AG20443 (cell line): ENCODE measurements at regions not wholly inside any gene's neighbourhood (a gene's known extent, or its start where the extent isn't known, plus 50 kb on each side); places are given as distances from the start of the nearest gene placed in this dataset.
A peak's percentile ranks its signal among the peaks of the same experiment; 100 is the strongest.

Experiments used
- DNase-seq: peaks from one replicate; pipeline ENCODE4 v3.0.0; 2012; ENCODE audit warnings: low spot score, mixed read lengths

GRCh38 chr2:150050036-150050435 lies 437.4 kb downstream of the RND3 start:
- DNase-seq, result no peak

- DNase-seq, result no peak
These were observed 439.7 kb downstream of the RND3 start for GRCh38 chr2:150047620-150048222.

GRCh38 chr2:150046810-150047209 lies 440.7 kb downstream of the RND3 start:
- DNase-seq, result no peak

DNA sequence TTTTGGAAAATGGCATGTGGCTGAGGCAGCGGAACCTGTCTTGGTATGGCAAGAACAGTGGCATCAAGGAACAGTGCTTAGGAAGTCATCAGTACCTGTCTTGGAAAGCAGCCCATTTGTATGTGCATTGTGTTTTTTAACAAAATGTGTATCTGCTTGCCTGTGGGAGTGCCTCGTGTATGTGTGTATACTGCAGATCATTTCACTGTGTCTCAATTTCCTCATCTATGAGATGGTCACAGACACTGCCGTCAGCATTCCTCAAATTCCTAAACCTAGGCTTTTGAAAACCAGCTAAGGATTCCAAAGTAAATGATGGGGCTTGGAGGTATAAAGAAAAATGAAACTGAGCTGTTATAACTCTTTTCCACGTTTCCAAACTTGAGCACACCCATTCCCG lies 441.3 kb downstream of the RND3 start:
- peak; percentile 54 for DNase-seq

DNA sequence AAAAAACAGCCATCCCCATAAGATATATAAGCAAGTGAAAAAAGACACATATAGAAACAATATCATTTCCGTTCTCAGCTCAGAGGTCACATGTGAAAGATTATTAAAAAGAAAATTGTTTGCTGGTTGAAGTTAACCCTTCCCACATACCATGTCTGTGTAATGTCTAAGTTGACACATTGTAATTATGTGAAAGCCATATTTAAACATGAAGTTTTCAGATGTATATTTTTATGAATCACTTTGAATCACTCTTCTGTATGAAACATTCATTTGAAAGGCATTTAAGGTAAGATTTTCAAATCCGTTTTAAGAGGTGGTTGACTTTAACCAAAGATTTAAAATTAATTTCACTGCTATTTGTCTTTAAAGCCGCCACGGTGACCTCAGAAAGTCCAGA lies 441.9 kb downstream of the RND3 start:
- DNase-seq, result no peak

DNA sequence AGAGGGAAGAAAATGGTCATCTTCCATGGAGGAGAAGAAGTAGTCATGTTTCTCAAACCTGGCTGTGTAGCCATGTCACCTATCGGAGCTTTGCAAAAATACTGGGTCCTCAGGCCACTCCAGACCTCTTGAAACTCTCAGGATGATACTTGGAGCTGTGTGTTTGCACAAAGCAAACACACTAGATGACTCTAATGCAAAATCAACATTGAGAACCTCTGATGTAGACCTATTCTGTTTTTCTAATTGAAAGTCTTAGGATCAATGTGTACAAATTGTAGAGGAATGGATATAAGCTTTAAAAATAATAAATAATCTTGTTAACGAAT lies 444.3 kb downstream of the RND3 start:
- DNase-seq, result no peak

DNA sequence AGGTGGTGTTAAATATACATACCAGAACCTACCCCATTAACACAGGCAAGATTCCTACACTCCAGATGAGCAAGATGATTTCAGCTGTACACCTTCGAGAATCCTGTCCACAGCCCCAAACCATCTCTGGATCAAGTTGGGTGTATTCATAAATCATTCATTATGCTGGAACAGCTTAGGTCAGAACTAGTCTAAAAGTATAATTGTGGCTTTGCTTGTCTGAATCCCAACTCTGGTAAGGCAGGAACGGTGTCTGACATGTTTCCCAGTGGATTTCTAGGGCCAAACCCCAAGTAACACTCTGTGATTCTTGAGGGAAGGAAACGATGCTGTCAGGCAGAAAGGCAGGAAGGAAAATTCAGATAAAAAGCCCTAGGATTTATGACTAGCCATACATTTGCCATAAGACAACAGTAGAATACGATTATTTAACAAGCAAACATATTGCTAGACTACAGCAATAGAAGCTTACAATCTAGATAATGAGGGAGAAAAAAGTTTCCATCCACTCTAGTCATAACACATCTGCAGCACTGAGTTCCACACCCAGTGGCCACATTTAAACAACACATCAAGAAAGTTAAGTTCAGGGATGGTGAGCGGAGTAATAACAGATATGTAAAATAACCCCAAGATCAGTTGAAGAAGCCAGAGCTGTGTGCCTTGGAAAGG lies 444.8 kb downstream of the RND3 start:
- DNase-seq, result no peak

- DNase-seq, result no peak
These were observed 445.6 kb downstream of the RND3 start for GRCh38 chr2:150041722-150042425.

DNA sequence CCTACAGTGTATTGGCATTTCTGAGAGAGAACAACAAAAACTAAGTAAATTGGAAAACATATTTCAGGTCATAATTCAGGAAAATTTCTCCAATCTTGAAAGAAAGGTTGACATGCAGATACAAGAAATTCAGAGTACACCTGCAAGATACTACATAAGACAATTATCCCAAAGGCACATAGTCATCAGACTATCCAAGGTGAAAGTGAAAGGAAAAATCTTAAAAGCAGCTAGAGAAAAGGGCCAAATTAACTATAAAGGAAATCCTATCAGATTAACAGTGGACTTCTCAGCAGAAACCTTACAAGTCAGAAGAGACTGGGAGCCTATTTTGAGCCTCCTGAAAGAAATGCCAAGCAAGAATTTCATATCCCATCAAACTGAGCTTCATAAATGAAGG lies 449.0 kb upstream of the MMADHC start:
- DNase-seq, result no peak

GRCh38 chr2:150034665-150035064 lies 447.1 kb upstream of the MMADHC start:
- DNase-seq, result no peak

- DNase-seq, result no peak
These were observed 443.0 kb upstream of the MMADHC start for GRCh38 chr2:150030436-150031190.

DNA sequence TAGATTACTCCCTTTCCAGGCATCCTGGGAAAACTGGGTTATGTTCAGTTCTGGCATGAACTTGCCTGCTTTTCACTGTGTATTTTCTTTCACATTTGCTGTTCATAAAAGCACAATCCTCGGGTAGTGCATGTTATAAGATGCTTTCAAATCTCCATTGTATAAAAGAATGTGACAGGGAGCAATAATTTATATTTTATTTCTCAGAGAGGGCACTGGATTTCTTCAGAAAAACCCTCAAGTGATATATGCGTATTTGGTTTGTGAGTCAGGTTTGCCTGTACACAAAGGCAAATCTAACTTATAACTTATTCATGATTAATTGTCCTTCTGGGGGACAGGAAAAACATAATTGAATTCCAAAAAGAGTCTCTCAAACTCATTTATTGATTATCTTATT lies 440.7 kb upstream of the MMADHC start:
- no peak for DNase-seq

DNA sequence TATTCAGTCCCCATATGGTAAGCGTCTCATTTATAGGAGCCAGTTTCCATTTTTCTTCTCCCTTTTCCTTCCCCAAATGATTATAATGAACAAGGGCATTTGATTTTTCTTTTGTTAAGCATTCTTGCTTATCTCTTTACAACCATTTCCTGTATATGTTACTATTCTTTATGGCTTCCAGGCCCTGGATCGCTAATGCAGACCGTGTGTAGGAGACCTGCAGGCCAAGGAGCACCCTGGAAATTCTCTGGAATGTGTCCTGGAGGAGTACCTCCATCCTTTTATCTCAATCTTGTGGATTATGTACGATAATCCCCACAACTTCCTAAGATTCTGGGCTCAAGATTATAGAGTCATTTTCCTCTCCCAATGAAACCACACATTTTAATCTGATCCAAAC lies 439.6 kb upstream of the MMADHC start:
- no peak for DNase-seq

GRCh38 chr2:150023663-150024062 lies 436.1 kb upstream of the MMADHC start:
- no peak for DNase-seq

GRCh38 chr2:150023044-150023443 lies 435.5 kb upstream of the MMADHC start:
- no peak for DNase-seq

- DNase-seq, result no peak
These were observed 433.5 kb upstream of the MMADHC start for GRCh38 chr2:150020937-150021673.

GRCh38 chr2:150020221-150020620 lies 432.6 kb upstream of the MMADHC start:
- DNase-seq, result no peak

- no peak for DNase-seq
These were observed 431.5 kb upstream of the MMADHC start for GRCh38 chr2:150019063-150019462.

GRCh38 chr2:150012986-150013385 lies 425.4 kb upstream of the MMADHC start:
- no peak for DNase-seq

DNA sequence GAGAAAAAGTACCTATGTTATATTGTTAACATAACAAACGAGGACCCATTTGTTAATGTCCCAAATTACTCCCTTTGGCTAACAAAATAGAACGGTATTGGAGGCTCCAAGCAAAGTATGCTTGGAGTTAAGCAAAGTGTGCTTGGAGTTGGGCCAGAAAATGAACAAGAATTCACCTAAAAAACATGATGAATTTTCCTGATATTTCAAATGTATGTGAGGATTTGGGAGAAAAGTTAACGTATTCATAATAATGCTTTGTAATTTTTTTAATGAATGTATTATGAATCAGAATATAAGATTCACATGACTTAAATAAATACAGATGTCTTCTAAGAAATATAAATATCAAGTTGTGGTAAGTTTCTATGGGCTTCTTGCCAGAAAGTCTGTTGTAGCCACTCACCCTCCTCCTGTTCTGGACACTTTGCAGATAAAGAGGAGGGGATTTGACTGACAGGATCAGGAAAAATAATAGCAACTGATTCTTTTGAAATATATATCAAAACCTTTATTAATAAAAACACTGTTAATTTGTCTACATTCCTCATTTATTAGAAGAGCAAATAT lies 423.7 kb upstream of the MMADHC start:
- DNase-seq, result no peak

DNA sequence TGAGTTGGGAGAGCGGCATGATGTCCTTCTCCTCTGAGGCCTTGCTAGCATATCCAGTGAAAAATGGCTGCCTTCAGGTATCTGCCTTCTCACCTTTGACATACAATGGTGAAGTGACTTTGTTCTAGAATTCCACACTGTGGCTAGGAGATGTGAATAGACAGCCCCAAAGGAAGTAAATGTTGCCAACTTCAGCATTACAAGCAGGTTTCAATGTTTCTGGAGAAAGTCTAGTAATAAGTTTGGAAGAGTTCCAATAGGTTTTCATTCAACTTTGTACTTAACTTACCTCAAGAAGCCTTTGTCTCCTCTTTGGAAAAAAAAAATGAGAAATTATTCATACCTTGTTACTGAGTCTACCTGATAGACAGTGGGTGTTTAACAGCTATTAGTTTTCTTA lies 421.3 kb upstream of the MMADHC start:
- DNase-seq, result no peak
